HG02870 (cell line): ENCODE measurements at regions not wholly inside any gene's neighbourhood (a gene's known extent, or its start where the extent isn't known, plus 50 kb on each side); places are given as distances from the start of the nearest gene placed in this dataset.

ENCODE experiments used
- ATAC-seq: cut with Tn5 transposase; IDR thresholded peaks from one replicate; pipeline ENCODE4 v1.9.1; 2021; ENCODE audit warnings: mild to moderate bottlenecking, moderate library complexity; ENCODE audit not compliant: unreplicated experiment

GRCh38 chr2:80896576-80896975 lies 592.0 kb upstream of the LRRTM1 start:
- ATAC-seq: no peak

- no peak for ATAC-seq
Measured at GRCh38 chr2:80894486-80894885, 589.9 kb upstream of the LRRTM1 start.

- no peak for ATAC-seq
Measured at GRCh38 chr2:80893711-80894110, 589.2 kb upstream of the LRRTM1 start.

- ATAC-seq: no peak
Measured at GRCh38 chr2:80889009-80889408, 584.5 kb upstream of the LRRTM1 start.

- ATAC-seq: no peak
Measured at GRCh38 chr2:80887841-80888378, 583.4 kb upstream of the LRRTM1 start.

GRCh38 chr2:80874374-80874773 lies 569.8 kb upstream of the LRRTM1 start:
- ATAC-seq: no peak

- ATAC-seq: no peak
Measured at GRCh38 chr2:80869858-80870438, 565.4 kb upstream of the LRRTM1 start.

- no peak for ATAC-seq
Measured at GRCh38 chr2:80863147-80863714, 558.7 kb upstream of the LRRTM1 start.

GRCh38 chr2:80858965-80859364 lies 554.4 kb upstream of the LRRTM1 start:
- no peak for ATAC-seq

GRCh38 chr2:80856227-80856626 lies 551.7 kb upstream of the LRRTM1 start:
- ATAC-seq: no peak

- ATAC-seq: no peak
Measured at GRCh38 chr2:80854831-80855230, 550.3 kb upstream of the LRRTM1 start.

- no peak for ATAC-seq
Measured at GRCh38 chr2:80852808-80853139, 548.2 kb upstream of the LRRTM1 start.

GRCh38 chr2:80852079-80852807 lies 547.7 kb upstream of the LRRTM1 start:
- ATAC-seq: no peak

- ATAC-seq: peak; percentile 74
Measured at GRCh38 chr2:80830891-80831290, 526.3 kb upstream of the LRRTM1 start.

GRCh38 chr2:80822999-80823398 lies 518.4 kb upstream of the LRRTM1 start:
- ATAC-seq: no peak

- ATAC-seq: no peak
Measured at GRCh38 chr2:80815259-80815658, 510.7 kb upstream of the LRRTM1 start.

- no peak for ATAC-seq
Measured at GRCh38 chr2:80786584-80786983, 482.0 kb upstream of the LRRTM1 start.

- ATAC-seq: no peak
Measured at GRCh38 chr2:80778704-80779103, 474.2 kb upstream of the LRRTM1 start.

- ATAC-seq: peak; percentile 75
Measured at GRCh38 chr2:80748592-80748991, 444.0 kb upstream of the LRRTM1 start.

GRCh38 chr2:80737047-80737446 lies 432.5 kb upstream of the LRRTM1 start:
- no peak for ATAC-seq

- ATAC-seq: no peak
Measured at GRCh38 chr2:80725001-80725400, 420.4 kb upstream of the LRRTM1 start.

- ATAC-seq: no peak
Measured at GRCh38 chr2:80722803-80723202, 418.3 kb upstream of the LRRTM1 start.
